ENCODE measurements at regions not wholly inside any gene's neighbourhood (a gene's known extent, or its start where the extent isn't known, plus 50 kb on each side); places are given as distances from the start of the nearest gene placed in this dataset.

DNA sequence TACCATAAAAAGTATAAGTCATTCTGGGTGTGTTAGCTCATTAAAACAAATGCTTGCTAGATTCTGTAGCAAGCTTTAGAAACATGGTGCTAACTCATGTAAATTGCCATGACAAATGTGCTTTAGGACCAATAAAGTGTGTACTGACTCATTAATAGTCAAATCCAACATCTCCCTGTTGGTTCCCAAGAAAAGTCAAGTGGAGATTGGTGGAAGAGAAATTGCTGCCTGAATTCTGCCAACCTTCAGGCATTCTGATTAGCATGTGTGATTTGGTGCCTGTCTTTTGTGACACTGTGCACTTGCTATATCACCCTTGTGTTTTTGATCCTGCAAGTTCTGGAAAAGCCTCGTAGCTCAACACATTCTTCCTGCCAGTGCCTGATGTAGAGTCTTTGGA is 503.8 kb upstream of the BOD1L1 start:
- Histone ChIP-seq H3K27me3 (replicated peaks; ENCODE audit: insufficient read depth, low read length) (no peaks in the 10 kb centered on the region), H3K9ac (ENCODE audit: low read length) (no peak overlapping the region), H3K27ac (ENCODE audit: low read length) (no peak overlapping the region), H3K4me1 (ENCODE audit: low read length) (no peaks in the 10 kb centered on the region), H3K4me3 (ENCODE audit: low read length) (no peak overlapping the region), H3K36me3 (replicated peaks; ENCODE audit: insufficient read depth, low read length) (no peaks in the 10 kb centered on the region), H4K20me1 (ENCODE audit: insufficient read depth, low read length) (no peaks in the 10 kb centered on the region), H3K9me2 (replicated peaks; ENCODE audit: insufficient read depth, low read length) (no peaks in the 10 kb centered on the region), H3F3A (ENCODE audit: insufficient read depth, low read length) (no peaks in the 10 kb centered on the region), H3K9me3 (replicated peaks; ENCODE audit: insufficient read depth, low read length) (no peaks in the 10 kb centered on the region), H3K4me2 (ENCODE audit: low read depth, low read length) (no peak overlapping the region), H2AFZ (ENCODE audit: low read length) (no peak overlapping the region), H3K79me2 (ENCODE audit: low read length) (no peaks in the 10 kb centered on the region)
- DNase-seq: no peak
- TF ChIP-seq, protein P1, sequence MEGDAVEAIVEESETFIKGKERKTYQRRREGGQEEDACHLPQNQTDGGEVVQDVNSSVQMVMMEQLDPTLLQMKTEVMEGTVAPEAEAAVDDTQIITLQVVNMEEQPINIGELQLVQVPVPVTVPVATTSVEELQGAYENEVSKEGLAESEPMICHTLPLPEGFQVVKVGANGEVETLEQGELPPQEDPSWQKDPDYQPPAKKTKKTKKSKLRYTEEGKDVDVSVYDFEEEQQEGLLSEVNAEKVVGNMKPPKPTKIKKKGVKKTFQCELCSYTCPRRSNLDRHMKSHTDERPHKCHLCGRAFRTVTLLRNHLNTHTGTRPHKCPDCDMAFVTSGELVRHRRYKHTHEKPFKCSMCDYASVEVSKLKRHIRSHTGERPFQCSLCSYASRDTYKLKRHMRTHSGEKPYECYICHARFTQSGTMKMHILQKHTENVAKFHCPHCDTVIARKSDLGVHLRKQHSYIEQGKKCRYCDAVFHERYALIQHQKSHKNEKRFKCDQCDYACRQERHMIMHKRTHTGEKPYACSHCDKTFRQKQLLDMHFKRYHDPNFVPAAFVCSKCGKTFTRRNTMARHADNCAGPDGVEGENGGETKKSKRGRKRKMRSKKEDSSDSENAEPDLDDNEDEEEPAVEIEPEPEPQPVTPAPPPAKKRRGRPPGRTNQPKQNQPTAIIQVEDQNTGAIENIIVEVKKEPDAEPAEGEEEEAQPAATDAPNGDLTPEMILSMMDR (IDR thresholded peaks at IDR 0.05; ENCODE audit: low read length): no peak
- TF ChIP-seq EZH2phosphoT487 (IDR thresholded peaks at IDR 0.05; ENCODE audit: low read length) (no peak), EZH2 (optimal IDR thresholded peaks at IDR 0.05; ENCODE audit: low read depth, low read length) (no peak)

DNA sequence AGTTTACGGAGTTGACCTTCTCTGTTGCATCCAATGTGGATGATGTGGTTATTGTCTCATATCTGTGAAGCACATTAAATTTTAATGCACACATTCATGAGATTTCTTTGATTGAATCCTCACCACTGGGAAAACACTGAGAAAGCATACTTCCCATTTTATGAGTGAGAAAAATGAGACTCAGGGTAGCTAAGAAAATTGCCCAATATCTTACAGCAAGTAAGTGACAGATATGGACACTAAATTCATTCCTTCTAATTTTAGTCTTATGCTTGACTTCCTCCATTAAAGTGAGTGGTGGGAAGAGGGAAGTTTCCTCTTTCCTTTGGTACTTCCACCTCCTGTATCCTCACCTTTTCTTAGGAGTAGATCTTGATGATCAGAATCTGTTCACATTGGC is 504.8 kb upstream of the BOD1L1 start:
- no peaks in the 10 kb centered on the region for H3K79me2 ChIP-seq (ENCODE audit: low read length)
- no peaks in the 10 kb centered on the region for H3K4me1 ChIP-seq (ENCODE audit: low read length)
- H3K27me3 ChIP-seq (replicated peaks; ENCODE audit: insufficient read depth, low read length): no peaks in the 10 kb centered on the region
- no peak overlapping the region for H2AFZ ChIP-seq (ENCODE audit: low read length)
- no peak for DNase-seq
- H3K9me3 ChIP-seq (replicated peaks; ENCODE audit: insufficient read depth, low read length): no peaks in the 10 kb centered on the region
- H3K4me2 ChIP-seq (ENCODE audit: low read depth, low read length): no peak overlapping the region
- H4K20me1 ChIP-seq (ENCODE audit: insufficient read depth, low read length): no peaks in the 10 kb centered on the region
- TF ChIP-seq EZH2phosphoT487 (IDR thresholded peaks at IDR 0.05; ENCODE audit: low read length) (no peak), EZH2 (optimal IDR thresholded peaks at IDR 0.05; ENCODE audit: low read depth, low read length) (no peak)
- TF ChIP-seq, protein P1 (IDR thresholded peaks at IDR 0.05; ENCODE audit: low read length): no peak
- no peaks in the 10 kb centered on the region for H3K36me3 ChIP-seq (replicated peaks; ENCODE audit: insufficient read depth, low read length)
- H3K9me2 ChIP-seq (replicated peaks; ENCODE audit: insufficient read depth, low read length): no peaks in the 10 kb centered on the region
- no peak overlapping the region for H3K4me3 ChIP-seq (ENCODE audit: low read length)
- H3K9ac ChIP-seq (ENCODE audit: low read length): no peak overlapping the region
- no peak overlapping the region for H3K27ac ChIP-seq (ENCODE audit: low read length)
- H3F3A ChIP-seq (ENCODE audit: insufficient read depth, low read length): no peaks in the 10 kb centered on the region

DNA sequence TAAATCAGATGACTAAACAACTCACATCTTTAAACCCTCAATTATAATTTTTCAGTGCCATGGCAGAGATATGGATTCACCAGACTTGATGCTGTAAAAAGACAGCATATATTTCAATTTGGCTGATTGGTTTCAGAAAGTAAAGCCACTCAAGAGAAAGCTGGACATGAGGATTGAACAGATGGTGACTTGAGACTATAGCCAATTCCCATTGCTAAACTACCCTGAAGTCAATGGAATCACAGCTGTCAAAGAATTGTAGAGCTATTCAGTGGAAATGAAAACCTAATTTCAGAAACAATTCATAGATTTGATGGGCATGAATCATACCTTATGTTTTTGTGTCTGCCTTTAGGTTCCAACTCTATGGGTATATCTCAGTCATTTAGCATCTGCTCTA is 510.6 kb upstream of the BOD1L1 start:
- H3K79me2 ChIP-seq (ENCODE audit: low read length): no peaks in the 10 kb centered on the region
- no peak overlapping the region for H3K4me2 ChIP-seq (ENCODE audit: low read depth, low read length)
- no peak for DNase-seq
- TF ChIP-seq EZH2 (optimal IDR thresholded peaks at IDR 0.05; ENCODE audit: low read depth, low read length) (no peak), EZH2phosphoT487 (IDR thresholded peaks at IDR 0.05; ENCODE audit: low read length) (no peak)
- TF ChIP-seq, protein P1 (IDR thresholded peaks at IDR 0.05; ENCODE audit: low read length): no peak
- no peaks in the 10 kb centered on the region for H3K9me3 ChIP-seq (replicated peaks; ENCODE audit: insufficient read depth, low read length)
- no peaks in the 10 kb centered on the region for H3K9me2 ChIP-seq (replicated peaks; ENCODE audit: insufficient read depth, low read length)
- H2AFZ ChIP-seq (ENCODE audit: low read length): no peak overlapping the region
- H3K36me3 ChIP-seq (replicated peaks; ENCODE audit: insufficient read depth, low read length): no peaks in the 10 kb centered on the region
- no peaks in the 10 kb centered on the region for H3F3A ChIP-seq (ENCODE audit: insufficient read depth, low read length)
- no peaks in the 10 kb centered on the region for H3K27me3 ChIP-seq (replicated peaks; ENCODE audit: insufficient read depth, low read length)
- H3K27ac ChIP-seq (ENCODE audit: low read length): no peak overlapping the region
- no peak overlapping the region for H3K4me3 ChIP-seq (ENCODE audit: low read length)
- H4K20me1 ChIP-seq (ENCODE audit: insufficient read depth, low read length): no peaks in the 10 kb centered on the region
- no peak overlapping the region for H3K9ac ChIP-seq (ENCODE audit: low read length)
- no peaks in the 10 kb centered on the region for H3K4me1 ChIP-seq (ENCODE audit: low read length)

Measured in MM.1S (cell line).